Hematopoietic multipotent progenitor cell treated with erythropoietin and hydrocortisone succinate and interleukin-3 and kit ligand, for 17 days (in vitro differentiated cells): ENCODE measurements at regions not wholly inside any gene's neighbourhood (a gene's known extent, or its start where the extent isn't known, plus 50 kb on each side); places are given as distances from the start of the nearest gene placed in this dataset.

Experiments
- DNase-seq: peaks from one replicate; pipeline ENCODE4 v3.0.0-alpha.2; 2015; ENCODE audit warnings: low spot score

DNA sequence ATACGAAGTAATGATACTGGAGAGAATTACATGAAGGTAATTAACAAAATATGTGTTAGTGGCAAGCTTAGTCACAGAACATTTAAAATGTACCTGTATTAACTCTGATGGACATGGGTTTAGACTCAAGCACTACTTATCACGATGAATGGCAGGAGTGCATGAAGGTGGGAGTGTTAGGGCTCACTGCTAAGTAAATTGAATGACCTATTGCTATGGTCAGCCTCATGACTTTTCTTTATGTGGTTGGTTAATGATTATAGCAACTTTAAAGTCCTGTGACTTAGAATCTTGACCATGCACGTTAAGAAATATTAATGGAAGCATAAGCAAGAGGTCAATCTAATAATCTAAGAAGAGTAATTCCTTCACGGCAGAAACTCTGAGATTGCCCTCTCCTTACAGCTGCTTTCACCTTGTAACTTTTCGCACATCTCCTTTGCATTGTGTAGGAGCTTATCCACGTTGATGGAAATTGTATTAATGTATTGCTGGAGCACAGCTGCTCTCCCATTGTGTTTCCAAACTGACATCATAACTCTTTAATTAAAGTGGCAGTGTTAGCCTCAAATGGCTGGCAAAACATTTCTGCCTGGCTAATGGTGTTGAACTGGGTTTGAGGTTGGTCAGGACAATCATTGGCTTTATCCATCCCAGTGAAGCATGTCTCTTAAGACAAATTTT lies 114.5 kb downstream of the RXFP2 start:
- no peak for DNase-seq

DNA sequence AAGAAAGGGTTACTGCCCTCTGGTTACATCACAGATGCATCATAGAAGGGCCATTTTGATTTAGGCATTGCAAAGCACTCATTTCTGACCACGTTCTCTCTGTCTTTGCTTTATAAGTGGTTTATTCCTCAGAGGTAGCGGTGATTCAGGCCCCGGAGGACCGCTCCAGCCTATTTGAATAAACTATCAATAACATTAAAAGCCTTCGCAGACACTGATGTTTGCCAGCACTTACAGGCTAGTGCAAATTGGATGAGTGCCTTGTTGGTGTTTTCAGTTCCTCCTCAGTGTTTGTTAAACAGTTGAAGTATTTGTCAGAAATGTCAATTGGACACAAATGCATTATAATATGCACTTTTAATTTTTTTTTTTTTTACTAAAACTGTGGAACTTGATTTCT lies 120.2 kb downstream of the RXFP2 start:
- no peak for DNase-seq

DNA sequence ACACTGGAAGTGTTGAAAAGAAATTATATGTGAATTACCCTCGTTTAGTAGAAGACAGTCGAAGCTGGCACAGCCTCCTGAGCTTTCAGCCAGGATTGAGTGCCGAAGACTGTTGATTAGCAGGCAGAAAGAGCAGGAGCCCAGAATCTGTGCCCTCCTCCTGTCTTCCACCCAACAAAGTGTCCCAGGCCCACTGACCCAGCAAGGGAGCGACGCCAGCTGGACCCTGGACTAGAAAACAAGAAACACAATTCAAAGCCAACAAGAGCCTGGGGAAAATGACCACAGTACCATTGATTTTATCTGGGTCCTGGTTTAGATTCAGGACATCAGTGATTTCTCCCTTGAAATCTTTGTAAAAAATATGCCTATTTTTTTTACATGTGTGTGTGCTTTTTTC lies 120.7 kb downstream of the RXFP2 start:
- no peak for DNase-seq

DNA sequence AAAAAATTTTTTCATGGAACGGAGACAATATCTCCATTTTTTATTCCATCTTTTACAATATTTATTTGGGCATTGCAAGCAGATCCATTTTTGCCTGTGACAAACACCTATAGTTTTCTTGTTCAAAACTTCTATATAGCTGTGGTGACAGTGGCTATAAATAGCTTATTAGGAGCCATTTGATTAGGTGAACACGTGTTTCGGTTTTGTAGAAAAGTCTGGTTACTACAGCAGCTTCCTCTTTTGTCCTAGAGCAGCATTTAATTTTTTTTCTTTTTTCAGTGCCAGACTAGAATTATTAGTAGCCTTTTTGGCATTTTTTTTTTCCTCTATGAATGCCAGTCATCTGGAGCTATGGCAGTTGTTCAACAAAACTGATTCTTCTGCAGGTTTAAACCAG lies 123.5 kb downstream of the RXFP2 start:
- no peak for DNase-seq

DNA sequence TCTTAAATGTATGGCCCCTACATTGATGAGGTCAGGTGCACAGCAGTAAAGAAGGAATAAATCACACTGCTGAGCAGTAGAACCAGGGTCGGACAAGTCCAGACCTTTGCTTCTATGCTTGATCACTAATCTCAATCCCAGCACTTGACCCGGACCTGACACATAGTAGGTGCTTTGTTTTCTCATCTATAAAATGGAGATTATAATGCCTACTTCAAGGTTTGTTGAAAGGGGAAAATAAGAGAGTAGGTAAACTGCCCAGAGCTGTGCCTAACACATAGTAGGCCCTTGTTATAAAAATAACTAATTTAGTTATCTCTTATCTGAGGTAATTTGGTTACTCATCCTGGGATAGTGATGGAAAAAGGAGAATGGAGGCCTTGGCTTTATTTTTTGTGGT lies 125.0 kb downstream of the RXFP2 start:
- no peak for DNase-seq

DNA sequence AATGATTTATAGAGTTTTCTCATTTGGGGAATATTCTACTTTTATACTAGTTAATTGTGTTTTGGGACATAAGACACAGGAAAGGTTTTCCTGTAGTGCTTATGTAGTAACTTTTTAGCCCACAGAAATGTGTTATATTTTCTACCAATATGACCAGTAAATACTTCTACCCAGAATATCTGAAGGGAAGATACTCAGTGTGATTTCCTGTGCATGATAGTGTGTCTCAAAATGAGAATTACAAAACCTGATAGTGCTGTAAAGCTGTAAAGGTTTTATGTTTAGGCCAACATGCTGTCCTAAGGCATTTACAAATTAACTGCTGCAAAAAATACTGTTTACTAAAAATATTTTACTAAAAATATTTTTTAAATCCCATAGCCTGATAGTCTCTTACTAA lies 126.8 kb downstream of the RXFP2 start:
- no peak for DNase-seq

DNA sequence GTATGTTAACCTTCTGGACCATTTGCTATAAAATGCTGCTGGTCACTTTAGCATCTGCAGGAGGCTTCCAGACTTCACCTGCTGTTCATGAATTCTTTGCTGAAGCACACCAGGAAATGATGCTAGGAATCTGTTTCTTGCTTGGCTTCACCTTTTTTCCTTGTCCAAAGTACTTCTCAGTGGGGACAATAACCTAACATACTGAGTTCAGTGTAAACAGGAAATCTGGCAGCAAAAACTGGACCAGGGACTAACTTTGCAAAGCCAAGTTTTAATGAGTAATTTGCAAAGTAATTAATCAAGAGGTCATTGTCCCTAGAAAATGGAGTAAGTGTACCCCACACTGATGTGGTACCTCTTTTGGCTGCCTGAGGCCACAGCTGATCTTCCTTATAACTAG lies 128.4 kb downstream of the RXFP2 start:
- DNase-seq, result no peak

DNA sequence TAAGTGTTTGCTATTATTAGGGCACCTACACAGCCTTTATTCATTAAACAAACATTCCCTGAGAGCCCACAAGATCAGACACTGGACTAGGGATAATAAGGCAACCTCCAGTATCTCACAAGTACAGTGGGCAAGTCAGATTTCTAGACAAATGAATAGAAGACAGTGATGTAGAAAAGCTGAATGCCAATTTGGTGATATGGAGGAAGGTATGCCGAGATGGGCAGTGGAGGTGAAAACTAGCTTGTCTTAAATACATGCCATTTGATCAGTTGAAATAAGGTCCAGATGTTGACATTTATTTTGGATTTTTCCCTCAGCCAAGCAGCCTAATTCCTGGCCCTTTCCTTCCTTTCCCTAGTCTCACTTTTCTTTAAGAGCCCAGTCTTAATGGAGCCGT lies 130.3 kb downstream of the RXFP2 start:
- DNase-seq, result no peak

DNA sequence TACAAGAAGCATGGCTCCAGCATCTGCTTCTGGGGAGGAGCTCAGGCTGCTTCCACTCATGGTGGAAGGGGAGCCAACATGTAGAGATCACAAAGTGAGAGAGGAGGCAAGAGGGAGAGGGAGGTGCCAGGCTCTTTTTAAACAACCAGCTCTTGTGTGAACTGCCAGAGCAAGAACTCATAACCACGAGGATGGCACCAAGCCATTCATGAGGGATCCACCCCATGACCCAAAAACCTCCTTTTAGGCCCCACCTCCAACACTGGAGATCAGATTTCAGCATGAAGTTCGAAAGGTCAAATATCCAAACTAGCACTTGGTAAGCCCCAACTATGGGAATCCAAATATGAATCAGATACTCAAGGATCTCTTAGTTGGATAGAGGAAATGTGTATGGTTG lies 131.2 kb downstream of the RXFP2 start:
- no peak for DNase-seq

DNA sequence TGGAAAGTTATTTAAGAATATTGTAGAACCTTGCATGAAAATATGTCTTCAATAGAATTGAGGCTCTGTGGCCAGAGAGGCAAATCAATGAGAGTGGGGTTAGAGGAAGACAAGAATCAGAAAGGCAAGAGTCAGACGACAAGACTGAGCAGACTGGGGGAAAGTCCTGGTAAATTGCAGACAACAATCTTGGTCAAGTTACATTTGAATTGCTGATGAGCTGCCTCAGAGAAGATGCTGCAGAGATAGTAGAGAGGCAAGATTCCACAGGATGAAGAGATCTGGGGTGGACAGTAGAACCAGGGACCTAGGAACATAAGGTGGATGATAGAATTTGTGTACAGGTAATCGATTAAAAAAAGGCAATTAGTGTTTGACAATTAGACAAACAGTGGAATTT lies 133.8 kb downstream of the RXFP2 start:
- no peak for DNase-seq

DNA sequence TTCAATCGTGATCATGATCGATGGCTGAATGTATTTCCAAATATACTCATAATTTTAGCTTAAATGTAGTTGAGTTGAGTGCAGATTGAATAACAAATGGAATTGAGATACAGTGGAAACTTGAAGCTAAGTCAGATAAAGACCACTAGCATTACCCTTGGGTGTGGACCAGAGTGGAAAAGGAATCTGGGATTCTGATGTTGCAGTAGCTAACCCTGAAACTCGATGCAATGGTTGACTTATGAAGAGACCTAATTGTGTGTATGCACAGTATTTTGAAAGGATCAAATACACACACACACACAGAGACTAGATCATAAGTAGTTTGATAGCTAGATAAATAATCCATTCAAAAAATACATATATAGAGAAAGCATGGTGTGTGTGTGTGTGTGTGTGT lies 135.8 kb downstream of the RXFP2 start:
- no peak for DNase-seq

DNA sequence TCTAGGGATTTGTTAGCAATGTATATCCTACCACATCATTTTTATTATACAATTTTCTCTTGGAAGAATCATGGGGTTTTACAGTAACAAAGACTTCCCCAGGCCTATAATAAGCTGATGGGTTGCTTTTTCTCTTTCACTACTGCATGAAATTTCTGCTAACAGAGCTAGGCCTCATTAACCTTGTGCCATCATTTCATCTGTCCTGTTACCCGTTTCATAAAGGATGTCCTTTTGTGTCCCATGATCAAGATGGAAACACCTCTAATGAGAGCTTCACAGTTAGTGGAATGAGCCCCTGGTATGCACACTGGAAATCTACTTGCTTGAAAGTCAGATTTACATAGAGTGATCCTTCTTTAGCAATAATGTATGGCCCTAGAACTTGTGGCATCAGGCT lies 138.7 kb downstream of the RXFP2 start:
- DNase-seq, result no peak

DNA sequence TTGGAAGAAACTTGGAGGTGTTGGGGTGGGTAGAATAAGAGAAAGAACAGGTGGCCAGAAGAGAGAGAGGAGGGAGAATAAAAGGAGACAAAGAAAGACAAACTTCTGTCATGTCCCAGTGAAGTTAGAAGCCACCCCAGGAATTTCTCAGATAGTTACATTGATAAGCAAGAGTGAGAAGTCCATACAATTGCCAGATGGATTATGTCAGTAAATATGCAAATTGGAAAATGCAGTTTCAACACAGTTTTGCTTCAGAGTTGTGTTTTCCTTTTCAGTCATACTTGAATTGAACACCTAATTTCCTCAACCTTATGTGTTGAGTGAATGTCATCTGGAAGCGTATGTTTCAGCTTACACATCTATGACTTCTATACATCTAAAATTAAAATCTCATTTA lies 139.2 kb downstream of the RXFP2 start:
- DNase-seq, result no peak

DNA sequence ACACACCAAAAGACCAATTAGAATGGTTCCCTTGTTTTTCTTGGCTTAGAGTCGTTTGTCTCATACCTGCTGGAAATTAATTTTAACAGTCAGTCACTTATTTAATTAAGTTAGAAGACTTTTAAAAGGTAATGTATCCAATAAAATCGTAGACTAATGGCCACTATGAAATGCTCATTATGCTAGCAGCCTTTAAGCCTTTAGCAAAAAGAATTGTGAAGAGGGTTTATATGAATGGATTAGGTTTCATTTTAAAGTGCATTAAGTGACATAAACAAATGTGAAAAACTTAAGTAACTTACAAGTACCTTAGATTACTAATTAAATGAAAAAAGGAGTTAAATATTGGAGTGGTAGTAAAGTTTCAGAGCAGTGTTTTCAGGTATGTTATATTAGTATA lies 139.6 kb downstream of the RXFP2 start:
- no peak for DNase-seq

DNA sequence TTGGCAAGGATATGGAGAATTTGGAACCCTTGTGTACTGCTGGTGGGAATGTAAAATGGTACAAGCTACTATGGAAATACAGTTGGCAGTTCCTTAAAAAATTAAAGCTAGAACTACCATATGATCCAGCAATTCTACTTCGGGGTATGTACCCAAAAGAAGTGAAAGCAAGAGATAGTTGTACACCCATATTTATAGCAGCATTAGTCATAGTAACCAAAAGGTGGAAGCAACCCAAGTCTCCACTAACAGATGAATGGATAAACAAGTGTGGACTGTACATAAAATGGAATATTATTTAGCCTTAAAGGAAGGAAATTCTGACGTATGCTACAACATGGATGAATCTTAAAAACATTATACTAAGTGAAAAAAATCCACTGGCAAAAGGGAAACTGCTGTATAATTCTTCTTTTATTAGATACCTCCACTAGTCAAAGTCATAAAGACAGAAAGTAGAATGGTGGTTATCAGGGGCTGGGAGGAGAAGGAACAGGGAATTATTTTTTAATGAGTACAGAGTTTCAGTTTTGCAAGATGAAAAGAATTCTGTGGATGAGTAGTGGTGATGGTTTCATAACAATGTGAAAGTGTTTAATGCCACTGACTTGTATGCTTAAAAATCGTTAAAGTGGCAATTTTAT lies 141.6 kb downstream of the RXFP2 start:
- DNase-seq, result no peak

DNA sequence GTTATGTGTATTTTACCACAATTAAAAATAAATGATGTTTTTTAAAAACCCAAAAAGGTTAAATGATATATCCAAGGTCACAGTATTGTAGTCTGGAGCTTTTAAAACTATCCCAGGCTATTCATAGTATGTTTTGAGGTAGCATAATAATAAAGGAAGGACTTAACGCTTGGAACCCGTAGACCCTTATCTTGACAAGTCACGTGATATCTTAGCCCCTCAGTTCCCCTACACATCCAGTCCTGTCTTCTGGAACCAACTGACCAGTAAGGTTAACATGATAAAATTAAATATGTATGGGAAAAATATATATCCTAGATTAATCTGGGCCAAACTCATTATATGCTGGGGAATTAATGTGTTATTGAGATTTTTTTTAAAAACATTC lies 142.2 kb downstream of the RXFP2 start:
- DNase-seq, result no peak

DNA sequence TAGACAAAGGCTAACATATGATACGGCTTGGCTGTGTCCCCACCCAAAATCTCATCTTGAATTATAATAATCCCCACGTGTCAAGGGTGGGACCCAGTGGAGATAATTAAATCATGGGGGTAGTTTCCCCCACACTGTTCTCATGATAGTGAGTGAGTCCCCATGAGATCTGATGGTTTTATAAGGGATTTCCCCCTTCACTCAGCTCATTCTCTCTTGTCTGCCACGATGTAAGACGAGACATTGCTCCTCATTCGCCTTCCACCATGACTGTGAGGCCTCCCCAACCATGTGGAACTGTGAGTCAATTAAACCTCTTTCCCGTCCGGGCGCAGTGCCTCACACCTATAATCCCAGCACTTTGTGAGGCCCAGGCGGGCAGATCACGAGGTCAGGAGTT lies 143.5 kb downstream of the RXFP2 start:
- no peak for DNase-seq

DNA sequence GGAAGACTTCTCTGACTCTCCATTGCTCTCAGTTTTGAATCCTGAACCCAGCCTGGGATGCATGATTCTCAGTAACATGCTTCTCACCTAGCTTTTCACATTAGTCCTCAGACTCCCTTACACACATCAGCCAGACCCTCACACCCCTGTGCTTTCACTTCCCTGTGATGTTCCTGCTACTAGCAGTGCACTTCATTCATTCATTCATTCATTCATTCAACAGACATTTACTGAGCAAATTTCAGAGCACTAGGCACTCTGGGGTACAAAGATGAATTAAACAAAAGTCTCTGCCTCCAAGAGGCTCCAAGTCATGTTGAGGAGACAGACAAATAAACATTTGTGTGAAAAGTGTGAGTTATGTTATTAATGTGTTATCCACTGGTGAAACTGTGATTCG lies 145.2 kb downstream of the RXFP2 start:
- no peak for DNase-seq

DNA sequence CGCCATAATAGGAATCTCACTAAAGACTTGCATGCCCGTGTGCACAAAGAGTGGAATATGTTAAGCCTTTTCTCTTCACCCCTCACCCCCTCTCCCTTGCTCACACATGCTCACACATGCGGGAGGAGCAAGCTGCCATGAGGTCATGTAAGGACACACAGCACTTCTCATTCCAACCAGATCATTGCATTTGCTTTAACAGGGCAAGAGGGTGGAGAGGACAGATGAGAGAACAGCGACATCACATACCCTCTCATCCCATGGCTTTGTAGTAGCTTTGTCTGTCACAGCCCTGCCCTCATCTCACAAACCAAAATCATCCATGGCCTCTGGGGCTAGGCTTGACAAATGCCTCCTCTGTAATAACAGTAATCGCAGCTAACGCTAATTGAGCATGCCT lies 145.6 kb upstream of the FRY start:
- no peak for DNase-seq

DNA sequence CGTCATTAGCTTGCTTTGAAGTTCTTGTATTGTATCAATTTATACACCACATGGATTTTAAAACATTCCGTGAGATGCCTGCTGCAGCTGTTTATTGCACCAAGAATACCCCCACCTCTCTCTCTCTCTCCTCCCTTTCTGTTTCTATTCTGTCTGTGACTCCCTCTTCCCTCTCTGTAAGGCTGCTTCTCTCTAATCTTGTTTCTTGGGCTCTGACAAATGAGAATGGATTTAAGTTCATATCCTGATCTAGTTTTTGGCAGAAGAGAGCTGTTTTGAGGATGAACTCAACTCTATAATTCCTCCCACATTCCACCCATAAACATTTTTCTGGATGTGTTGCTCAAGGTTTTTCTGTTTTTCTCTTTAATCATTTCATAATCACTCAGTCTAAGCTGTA lies 144.3 kb upstream of the FRY start:
- no peak for DNase-seq

DNA sequence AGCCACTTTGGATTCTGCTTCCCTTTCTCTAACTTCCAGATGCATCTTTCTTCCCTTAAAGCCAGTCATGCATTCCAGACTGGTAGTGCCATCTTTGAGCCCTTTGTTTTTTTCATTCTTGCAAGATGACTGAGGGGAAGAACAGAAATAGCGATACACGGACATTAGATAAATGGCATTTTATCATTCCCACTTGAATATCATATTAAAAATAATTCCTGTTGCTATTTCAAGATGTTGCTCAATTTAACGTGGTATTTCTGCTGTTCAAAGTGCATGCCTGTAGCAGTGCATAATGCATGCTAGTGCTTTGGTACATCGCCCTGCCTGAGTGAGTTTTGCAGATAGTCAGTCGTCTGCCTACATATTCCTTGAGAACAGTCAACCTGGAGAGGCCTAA lies 140.6 kb upstream of the FRY start:
- DNase-seq, result no peak

DNA sequence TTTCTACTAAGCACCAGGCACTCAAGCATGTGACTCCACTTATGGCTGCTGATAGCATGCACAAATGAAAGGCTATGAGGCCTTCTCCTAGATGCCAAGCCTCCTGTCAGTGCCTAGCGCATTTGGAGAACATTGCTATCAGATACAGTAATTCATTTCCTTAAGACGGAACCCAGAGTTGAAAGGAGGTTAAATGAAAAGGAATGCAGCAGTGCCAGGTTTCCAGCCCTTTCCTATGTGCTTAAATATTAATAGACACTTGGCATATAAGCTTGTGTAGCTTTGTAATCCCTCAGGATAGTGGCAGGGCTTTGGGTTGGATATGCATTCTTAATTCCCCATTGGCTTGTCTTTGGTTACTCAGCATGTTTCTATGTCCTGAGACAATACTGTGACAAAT lies 140.1 kb upstream of the FRY start:
- DNase-seq, result no peak

DNA sequence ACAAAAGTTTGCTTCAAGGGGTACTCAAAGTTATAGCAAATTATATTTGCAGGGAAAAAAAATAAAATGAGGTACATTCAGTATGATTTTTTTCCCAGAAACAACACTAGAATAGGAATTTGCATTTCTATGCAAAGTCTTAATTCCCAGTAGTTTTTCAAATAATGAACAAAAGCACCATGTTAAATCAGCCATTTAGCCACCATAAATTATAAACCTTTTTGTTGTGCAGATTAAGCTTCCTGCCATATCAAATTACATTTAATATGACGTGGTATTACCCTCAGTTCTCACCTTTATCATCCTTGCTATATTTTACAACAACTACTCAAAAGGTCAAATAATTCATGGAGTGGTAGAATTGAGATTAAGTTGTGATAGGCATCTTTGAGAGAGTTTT lies 136.6 kb upstream of the FRY start:
- DNase-seq, result no peak

DNA sequence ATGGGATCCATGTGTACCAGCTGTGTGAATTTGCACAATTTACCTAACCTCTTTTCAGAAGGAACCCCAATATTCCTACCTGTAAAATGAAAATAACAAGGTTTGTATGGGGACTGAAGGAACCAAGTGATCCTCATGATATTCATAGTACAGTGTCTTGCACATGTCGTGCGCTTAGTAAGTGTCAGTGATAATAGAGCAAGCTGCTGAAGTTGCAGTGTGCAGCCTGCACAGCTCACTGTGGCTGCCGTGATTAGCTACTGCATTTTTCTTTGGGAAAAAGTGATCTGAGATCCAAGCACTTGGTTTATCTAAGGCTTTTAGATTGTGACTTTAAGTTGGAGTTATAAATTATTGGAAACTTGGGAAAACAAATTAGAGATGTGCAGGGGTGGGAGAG lies 135.9 kb upstream of the FRY start:
- DNase-seq, result no peak
